GM23338 (cell line): ENCODE measurements at regions not wholly inside any gene's neighbourhood (a gene's known extent, or its start where the extent isn't known, plus 50 kb on each side); places are given as distances from the start of the nearest gene placed in this dataset.

Experiments
- ATAC-seq: fragments of 200-7000 bp; cut with Tn5 transposase; 3 replicates; pipeline ENCODE4 v1.9.1; 2020
- DNase-seq: peaks from one replicate; pipeline ENCODE4 v3.0.0-alpha.2; 2015; ENCODE audit warnings: low spot score
- H2AFZ ChIP-seq: fragments of 200-600 bp; sonication (generic); 2 replicates; pipeline ENCODE4 v1.8.0; 2016; ENCODE audit warnings: antibody characterized with exemption, mild to moderate bottlenecking, moderate library complexity
- H3F3A ChIP-seq: fragments of 200-600 bp; sonication (generic); replicated peaks from 2 replicates; pipeline ENCODE4 v1.8.0; 2017; ENCODE audit warnings: antibody characterized with exemption, mixed run types, low read depth
- H3K27ac ChIP-seq: fragments of 200-600 bp; sonication (generic); 2 replicates; pipeline ENCODE4 v1.6.1; 2016; ENCODE audit warnings: low read depth
- H3K27me3 ChIP-seq: fragments of 200-600 bp; sonication (generic); 2 replicates; pipeline ENCODE4 v1.8.0; 2016; ENCODE audit warnings: mild to moderate bottlenecking, mixed run types, moderate library complexity; ENCODE audit not compliant: insufficient read depth
- H3K36me3 ChIP-seq: fragments of 200-600 bp; sonication (generic); 2 replicates; pipeline ENCODE4 v1.8.0; 2016; ENCODE audit warnings: mild to moderate bottlenecking; ENCODE audit not compliant: insufficient read depth
- H3K4me1 ChIP-seq: fragments of 200-600 bp; sonication (generic); 2 replicates; pipeline ENCODE4 v1.8.0; 2016; ENCODE audit warnings: mild to moderate bottlenecking, moderate library complexity; ENCODE audit not compliant: insufficient read depth
- H3K4me2 ChIP-seq: fragments of 200-600 bp; sonication (generic); 2 replicates; pipeline ENCODE4 v1.7.1; 2017; ENCODE audit warnings: mixed run types
- H3K4me3 ChIP-seq: fragments of 200-600 bp; sonication (generic); 2 replicates; pipeline ENCODE4 v1.6.1; 2016; ENCODE audit warnings: mixed run types
- H3K79me2 ChIP-seq: fragments of 200-600 bp; sonication (generic); replicated peaks from 2 replicates; pipeline ENCODE4 v1.8.0; 2017; ENCODE audit warnings: mild to moderate bottlenecking; ENCODE audit not compliant: insufficient read depth
- H3K9me2 ChIP-seq: fragments of 200-600 bp; sonication (generic); 2 replicates; pipeline ENCODE4 v1.8.0; 2017; ENCODE audit not compliant: insufficient read depth
- H4K20me1 ChIP-seq: fragments of 200-600 bp; sonication (generic); replicated peaks from 2 replicates; pipeline ENCODE4 v1.8.0; 2017; ENCODE audit warnings: mild to moderate bottlenecking; ENCODE audit not compliant: insufficient read depth
- H3K27ac Mint-ChIP-seq: 2 replicates; pipeline ENCODE4 v1.8.0; 2020; ENCODE audit warnings: inconsistent platforms, mild to moderate bottlenecking, moderate library complexity, mixed read lengths
- H3K27me3 Mint-ChIP-seq: 3 replicates; pipeline ENCODE4 v1.8.0; 2022; ENCODE audit warnings: low read depth, mild to moderate bottlenecking, moderate library complexity, mixed read lengths, inconsistent platforms; ENCODE audit not compliant: insufficient read depth, poor library complexity
- H3K36me3 Mint-ChIP-seq: 3 replicates; pipeline ENCODE4 v1.8.0; 2021; ENCODE audit warnings: low read depth, mild to moderate bottlenecking, inconsistent platforms, moderate library complexity, mixed read lengths
- H3K4me1 Mint-ChIP-seq: 3 replicates; pipeline ENCODE4 v1.8.0; 2020; ENCODE audit warnings: mild to moderate bottlenecking, inconsistent platforms, mixed read lengths
- H3K4me3 Mint-ChIP-seq: 3 replicates; pipeline ENCODE4 v1.8.0; 2021; ENCODE audit warnings: moderate library complexity, mild to moderate bottlenecking, inconsistent platforms, mixed read lengths
- H3K9me3 Mint-ChIP-seq: 3 replicates; pipeline ENCODE4 v1.8.0; 2020; ENCODE audit warnings: moderate library complexity, mild to moderate bottlenecking, inconsistent platforms, mixed read lengths
- CREB1 ChIP-seq: fragments of 250-450 bp; sonication (Bioruptor Pico); IDR thresholded peaks from 2 replicates; pipeline ENCODE4 v1.5.0; 2020; ENCODE audit warnings: low read depth, mild to moderate bottlenecking, moderate library complexity
- EZH2 ChIP-seq: fragments of 200-600 bp; sonication (generic); IDR thresholded peaks from one replicate; pipeline ENCODE4 v1.8.0; 2017; ENCODE audit warnings: antibody characterized with exemption, mild to moderate bottlenecking, low read depth; ENCODE audit not compliant: unreplicated experiment
- EZH2phosphoT487 ChIP-seq: fragments of 200-600 bp; sonication (generic); IDR thresholded peaks from one replicate; pipeline ENCODE4 v1.8.1; 2018; ENCODE audit warnings: antibody characterized with exemption; ENCODE audit not compliant: unreplicated experiment
- JUNB ChIP-seq: IDR thresholded peaks from one replicate; pipeline ENCODE4 v1.6.1; 2016; ENCODE audit warnings: antibody characterized with exemption; ENCODE audit not compliant: unreplicated experiment
- NANOG ChIP-seq: IDR thresholded peaks from 2 replicates; pipeline ENCODE4 v1.6.1; 2016; ENCODE audit warnings: antibody characterized with exemption, borderline replicate concordance
- POLR2AphosphoS5 ChIP-seq: IDR thresholded peaks from 2 replicates; pipeline ENCODE4 v1.6.1; 2016; ENCODE audit warnings: antibody characterized with exemption, low read depth
- ZNF114 ChIP-seq: fragments of 250-450 bp; sonication (Bioruptor Pico); IDR thresholded peaks from 2 replicates; pipeline ENCODE4 v1.5.0; 2020; ENCODE audit warnings: mild to moderate bottlenecking, moderate library complexity
- TF ChIP-seq, protein P1 (sequence below): IDR thresholded peaks from one replicate; pipeline ENCODE4 v1.6.1; 2018; ENCODE audit warnings: antibody characterized with exemption; ENCODE audit not compliant: unreplicated experiment

DNA sequence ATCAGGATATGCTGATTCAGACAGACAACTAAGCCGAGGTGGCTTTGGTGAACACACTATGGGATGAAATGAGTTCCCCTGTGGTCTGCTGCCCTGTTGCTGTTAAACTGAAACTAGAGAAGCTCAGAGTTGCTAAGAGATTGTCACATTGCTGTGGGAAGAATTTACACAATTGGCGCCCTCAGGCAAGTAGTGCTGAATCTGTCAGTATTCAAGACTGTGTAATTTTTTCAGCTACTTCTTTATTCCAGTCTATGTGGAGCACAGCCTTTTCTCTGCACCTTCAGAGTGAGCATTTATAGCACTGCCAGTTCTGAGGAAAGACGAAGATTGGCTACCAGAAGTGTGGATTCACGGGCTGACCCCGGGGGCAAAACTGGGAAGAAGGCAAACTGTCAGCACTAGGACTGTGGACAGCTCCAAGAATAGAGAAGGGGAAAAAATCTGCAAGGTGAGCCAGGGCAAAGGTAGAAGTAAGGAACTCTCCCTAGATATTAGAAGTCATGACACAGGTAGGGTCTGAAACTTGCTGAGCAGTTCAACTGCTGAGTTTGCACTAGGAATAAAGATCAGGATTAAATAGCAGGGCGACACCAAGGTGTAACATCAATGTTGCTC, 218.8 kb upstream of the TMPO start:
- Histone ChIP-seq H4K20me1 (no peaks in the 10 kb centered on the region; the same call in 1 of the 2 replicates), H3K27ac (no peak overlapping the region), H2AFZ (no peak overlapping the region), H3K4me1 (0 out of 2 replicates have a peak, but pooled peaks cover 6% of the 10 kb centered on the region), H3K79me2 (no peaks in the 10 kb centered on the region), H3F3A (no peaks in the 10 kb centered on the region), H3K4me3 (no peak overlapping the region), H3K4me2 (no peak overlapping the region), H3K9me2 (no peaks in the 10 kb centered on the region; the same call in 1 of the 2 replicates), H3K27me3 (no peaks in the 10 kb centered on the region), H3K36me3 (no peaks in the 10 kb centered on the region)
- DNase-seq (peak; percentile 68), ATAC-seq (peak; percentile 73)
- H3K36me3 Mint-ChIP-seq = no peaks in the 10 kb centered on the region
- H3K27ac Mint-ChIP-seq = no peak overlapping the region
- H3K9me3 Mint-ChIP-seq = no peaks in the 10 kb centered on the region
- TF ChIP-seq EZH2 (no peak), CREB1 (CRISPR knock-in tag) (no peak), JUNB (no peak), EZH2phosphoT487 (no peak), ZNF114 (CRISPR knock-in tag) (no peak), NANOG (no peak)
- TF ChIP-seq, protein P1, sequence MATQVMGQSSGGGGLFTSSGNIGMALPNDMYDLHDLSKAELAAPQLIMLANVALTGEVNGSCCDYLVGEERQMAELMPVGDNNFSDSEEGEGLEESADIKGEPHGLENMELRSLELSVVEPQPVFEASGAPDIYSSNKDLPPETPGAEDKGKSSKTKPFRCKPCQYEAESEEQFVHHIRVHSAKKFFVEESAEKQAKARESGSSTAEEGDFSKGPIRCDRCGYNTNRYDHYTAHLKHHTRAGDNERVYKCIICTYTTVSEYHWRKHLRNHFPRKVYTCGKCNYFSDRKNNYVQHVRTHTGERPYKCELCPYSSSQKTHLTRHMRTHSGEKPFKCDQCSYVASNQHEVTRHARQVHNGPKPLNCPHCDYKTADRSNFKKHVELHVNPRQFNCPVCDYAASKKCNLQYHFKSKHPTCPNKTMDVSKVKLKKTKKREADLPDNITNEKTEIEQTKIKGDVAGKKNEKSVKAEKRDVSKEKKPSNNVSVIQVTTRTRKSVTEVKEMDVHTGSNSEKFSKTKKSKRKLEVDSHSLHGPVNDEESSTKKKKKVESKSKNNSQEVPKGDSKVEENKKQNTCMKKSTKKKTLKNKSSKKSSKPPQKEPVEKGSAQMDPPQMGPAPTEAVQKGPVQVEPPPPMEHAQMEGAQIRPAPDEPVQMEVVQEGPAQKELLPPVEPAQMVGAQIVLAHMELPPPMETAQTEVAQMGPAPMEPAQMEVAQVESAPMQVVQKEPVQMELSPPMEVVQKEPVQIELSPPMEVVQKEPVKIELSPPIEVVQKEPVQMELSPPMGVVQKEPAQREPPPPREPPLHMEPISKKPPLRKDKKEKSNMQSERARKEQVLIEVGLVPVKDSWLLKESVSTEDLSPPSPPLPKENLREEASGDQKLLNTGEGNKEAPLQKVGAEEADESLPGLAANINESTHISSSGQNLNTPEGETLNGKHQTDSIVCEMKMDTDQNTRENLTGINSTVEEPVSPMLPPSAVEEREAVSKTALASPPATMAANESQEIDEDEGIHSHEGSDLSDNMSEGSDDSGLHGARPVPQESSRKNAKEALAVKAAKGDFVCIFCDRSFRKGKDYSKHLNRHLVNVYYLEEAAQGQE = peak; percentile 88
- no peak overlapping the region for H3K4me3 Mint-ChIP-seq
- peaks cover 14% of the 10 kb centered on the region for H3K4me1 Mint-ChIP-seq
- H3K27me3 Mint-ChIP-seq = peaks cover 6% of the 10 kb centered on the region

DNA sequence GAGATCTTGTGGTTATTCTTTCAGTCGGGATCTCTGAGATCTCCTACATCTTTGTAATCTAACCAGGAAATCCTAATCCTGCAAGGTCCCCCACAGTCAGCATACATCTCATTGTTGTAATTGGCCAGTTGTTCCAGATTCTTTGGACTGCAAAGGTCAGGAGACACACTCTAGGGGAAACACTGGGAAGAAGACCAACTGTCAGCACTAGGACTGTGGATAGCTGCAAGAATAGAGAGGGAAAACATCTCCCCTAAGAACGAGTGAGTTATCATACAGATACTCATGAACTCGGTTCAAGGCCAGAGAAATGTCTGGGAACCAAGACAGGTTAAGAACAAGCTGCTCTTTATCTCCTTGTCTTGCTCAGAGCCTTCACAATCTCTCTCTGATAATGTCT, 217.9 kb upstream of the TMPO start:
- H3K9me3 Mint-ChIP-seq = no peaks in the 10 kb centered on the region
- DNase-seq = no peak

More for the DNA sequence above, 217.9 kb upstream of the TMPO start:
- no peak overlapping the region for H3K4me3 Mint-ChIP-seq
- Histone ChIP-seq H3K4me1 (no peaks in the 10 kb centered on the region), H3K9me2 (no peaks in the 10 kb centered on the region; the same call in 1 of the 2 replicates), H4K20me1 (no peaks in the 10 kb centered on the region; the same call in 1 of the 2 replicates), H3K4me3 (no peak overlapping the region), H3F3A (no peaks in the 10 kb centered on the region), H3K4me2 (no peak overlapping the region), H3K36me3 (no peaks in the 10 kb centered on the region), H3K27me3 (no peaks in the 10 kb centered on the region), H3K79me2 (no peaks in the 10 kb centered on the region), H2AFZ (no peak overlapping the region), H3K27ac (no peak overlapping the region)
- TF ChIP-seq POLR2AphosphoS5 (no peak), CREB1 (CRISPR knock-in tag) (no peak), EZH2 (no peak)
- TF ChIP-seq, protein P1 = peak; percentile 58
- peaks cover 4% of the 10 kb centered on the region for H3K27me3 Mint-ChIP-seq
- H3K27ac Mint-ChIP-seq = no peak overlapping the region
- no peak for ATAC-seq
- no peaks in the 10 kb centered on the region for H3K36me3 Mint-ChIP-seq
- peaks cover 5% of the 10 kb centered on the region; the same call in 2 of the 3 replicates for H3K4me1 Mint-ChIP-seq
